Activated T-helper 2 cell treated with anti-CD3 and anti-CD28 coated beads, Interferon-gamma antibody, Interleukin-2, Interleukin-4, amounts not matched to agents 10 μg/mL and 5 μg/mL and 100 μg/mL, durations not matched to agents 14 hours and 24 hours and 36 hours (primary cell): ENCODE measurements at regions not wholly inside any gene's neighbourhood (a gene's known extent, or its start where the extent isn't known, plus 50 kb on each side); places are given as distances from the start of the nearest gene placed in this dataset.

Experiments
- DNase-seq: peaks from one replicate; pipeline ENCODE4 v3.0.0; 2021; ENCODE audit warnings: low spot score
- H3K27ac Mint-ChIP-seq: one replicate; pipeline ENCODE4 v1.8.0; 2021; ENCODE audit warnings: mixed read lengths
- H3K27me3 Mint-ChIP-seq: one replicate; pipeline ENCODE4 v1.8.0; 2021; ENCODE audit warnings: low read depth, mixed read lengths
- H3K36me3 Mint-ChIP-seq: one replicate; pipeline ENCODE4 v1.8.0; 2021; ENCODE audit warnings: low read depth, mixed read lengths
- H3K4me1 Mint-ChIP-seq: one replicate; pipeline ENCODE4 v1.8.0; 2021; ENCODE audit warnings: low read depth, mixed read lengths
- H3K4me3 Mint-ChIP-seq: one replicate; pipeline ENCODE4 v1.8.0; 2021; ENCODE audit warnings: low read depth, mild to moderate bottlenecking, moderate library complexity, mixed read lengths
- H3K9me3 Mint-ChIP-seq: one replicate; pipeline ENCODE4 v1.8.0; 2021; ENCODE audit warnings: mixed read lengths
- intact Hi-C: fragments of 100-400 bp; cut with micrococcal nuclease; formaldehyde crosslinking; loops from one replicate; pipeline ENCODE4 v1.15.1; 2023

DNA sequence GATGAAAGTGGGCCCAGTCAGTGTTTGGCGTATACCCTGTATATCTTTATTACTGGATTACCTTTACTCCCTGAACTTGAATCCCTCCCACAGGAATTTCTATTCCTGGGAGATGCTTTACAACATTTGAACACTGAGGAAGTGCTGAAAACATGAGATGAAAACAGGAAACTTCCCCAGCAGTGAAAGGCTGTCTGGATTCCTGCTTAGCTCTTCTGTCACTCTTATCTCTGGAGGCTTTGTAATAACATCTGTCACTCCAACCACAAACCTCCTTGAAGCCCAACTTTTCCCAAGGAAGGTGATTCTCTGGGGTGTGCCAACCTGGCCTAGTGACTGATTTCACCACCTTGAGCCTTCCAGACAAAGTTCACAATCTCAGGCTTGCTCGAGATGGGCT is 264.5 kb upstream of the BMP2 start:
- H3K27ac Mint-ChIP-seq = no peak overlapping the region
- no peak for DNase-seq
- H3K36me3 Mint-ChIP-seq = no peaks in the 10 kb centered on the region
- intact Hi-C loops = no loop called here
- H3K4me1 Mint-ChIP-seq = no peaks in the 10 kb centered on the region
- no peak overlapping the region for H3K4me3 Mint-ChIP-seq
- peaks cover 8% of the 10 kb centered on the region for H3K9me3 Mint-ChIP-seq
- no peaks in the 10 kb centered on the region for H3K27me3 Mint-ChIP-seq

DNA sequence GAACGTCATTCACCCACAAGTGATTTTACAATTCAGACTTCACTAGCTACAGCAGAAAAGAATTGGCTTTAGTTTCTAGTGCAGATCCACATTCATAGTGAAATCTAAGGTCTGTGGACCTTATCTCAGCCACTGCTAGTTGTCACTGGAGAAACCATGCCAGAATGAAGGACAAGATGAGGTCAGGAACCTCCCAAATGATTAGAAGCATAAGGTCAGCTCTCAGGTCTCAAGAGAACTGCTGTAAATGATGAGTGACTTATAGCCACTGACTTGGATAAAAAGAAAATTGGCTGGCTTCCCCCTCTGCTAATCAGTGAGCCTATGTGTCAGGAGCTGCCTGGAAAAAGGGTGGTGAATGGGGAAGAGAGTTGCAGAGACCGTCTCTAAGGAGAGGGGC is 265.3 kb upstream of the BMP2 start:
- intact Hi-C loops = no loop called here
- Mint-ChIP-seq H3K27ac (no peak overlapping the region), H3K36me3 (no peaks in the 10 kb centered on the region), H3K4me1 (no peaks in the 10 kb centered on the region), H3K9me3 (peaks cover 6% of the 10 kb centered on the region), H3K4me3 (no peak overlapping the region), H3K27me3 (no peaks in the 10 kb centered on the region)
- no peak for DNase-seq

DNA sequence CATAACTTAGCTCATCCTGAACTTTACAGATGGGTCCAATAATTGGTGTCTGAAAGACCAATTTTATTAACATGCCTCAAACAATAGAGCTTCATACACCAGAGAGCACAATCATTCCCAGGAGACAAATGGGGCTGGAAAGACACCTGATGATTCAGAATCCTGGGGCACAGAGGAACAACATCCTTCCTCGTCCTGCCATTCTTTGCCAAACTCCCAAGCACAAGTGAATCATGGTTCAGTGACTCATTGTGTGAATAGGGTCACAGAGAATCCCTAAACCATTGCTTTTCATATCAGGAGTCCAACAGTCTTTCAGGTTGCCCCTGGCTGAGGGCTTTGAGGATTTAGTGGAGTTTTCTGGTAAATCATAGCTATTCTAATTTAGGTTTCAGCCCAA is 266.4 kb upstream of the BMP2 start:
- intact Hi-C loops = no loop called here
- no peaks in the 10 kb centered on the region for H3K27me3 Mint-ChIP-seq
- no peaks in the 10 kb centered on the region for H3K36me3 Mint-ChIP-seq
- no peaks in the 10 kb centered on the region for H3K4me1 Mint-ChIP-seq
- no peak overlapping the region for H3K4me3 Mint-ChIP-seq
- H3K9me3 Mint-ChIP-seq = peaks cover 3% of the 10 kb centered on the region
- no peak overlapping the region for H3K27ac Mint-ChIP-seq
- no peak for DNase-seq

DNA sequence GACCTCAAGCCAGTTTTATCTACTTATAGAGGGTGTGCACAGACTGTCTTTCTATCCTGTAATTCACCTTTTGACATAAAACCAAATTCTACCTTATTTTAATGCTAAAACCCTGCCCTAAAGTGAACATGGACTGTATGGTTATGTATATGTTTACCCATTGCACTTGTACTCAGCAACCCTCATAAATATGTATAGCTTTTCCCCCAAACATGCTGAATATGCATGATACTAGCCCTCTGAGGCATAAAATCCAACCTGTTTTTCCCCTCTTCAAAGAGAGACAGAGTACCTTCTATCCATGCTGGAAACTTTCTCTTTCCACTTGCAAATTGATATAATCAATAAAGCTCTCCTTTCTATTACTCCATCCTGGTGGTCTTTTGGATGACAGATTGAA is 267.9 kb upstream of the BMP2 start:
- intact Hi-C loops = no loop called here
- Mint-ChIP-seq H3K4me1 (no peaks in the 10 kb centered on the region), H3K4me3 (no peak overlapping the region), H3K36me3 (no peaks in the 10 kb centered on the region), H3K27ac (no peak overlapping the region), H3K27me3 (no peaks in the 10 kb centered on the region), H3K9me3 (no peaks in the 10 kb centered on the region)
- no peak for DNase-seq

DNA sequence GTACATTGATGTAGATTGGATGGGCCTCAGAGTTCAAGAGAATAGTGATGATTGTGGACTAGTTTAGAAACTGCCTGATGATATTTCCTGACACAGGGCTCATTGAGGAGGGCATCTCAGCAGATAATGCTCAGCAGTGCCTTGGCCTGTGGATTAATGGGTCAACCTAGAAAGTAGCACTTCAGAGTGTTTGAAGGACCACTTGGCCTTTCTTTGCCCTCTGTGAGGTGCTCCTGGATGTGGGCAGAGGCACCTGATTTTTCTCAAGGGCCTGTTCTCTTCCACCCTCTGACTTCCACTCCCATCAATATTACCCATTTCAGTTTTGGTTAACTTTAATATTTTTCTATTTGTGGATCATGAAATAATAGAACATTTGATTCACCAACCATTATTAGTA is 270.6 kb upstream of the BMP2 start:
- Mint-ChIP-seq H3K27me3 (no peaks in the 10 kb centered on the region), H3K4me3 (no peak overlapping the region), H3K4me1 (no peaks in the 10 kb centered on the region), H3K9me3 (no peaks in the 10 kb centered on the region), H3K36me3 (no peaks in the 10 kb centered on the region), H3K27ac (no peak overlapping the region)
- DNase-seq = no peak
- intact Hi-C loops = no loop called here

DNA sequence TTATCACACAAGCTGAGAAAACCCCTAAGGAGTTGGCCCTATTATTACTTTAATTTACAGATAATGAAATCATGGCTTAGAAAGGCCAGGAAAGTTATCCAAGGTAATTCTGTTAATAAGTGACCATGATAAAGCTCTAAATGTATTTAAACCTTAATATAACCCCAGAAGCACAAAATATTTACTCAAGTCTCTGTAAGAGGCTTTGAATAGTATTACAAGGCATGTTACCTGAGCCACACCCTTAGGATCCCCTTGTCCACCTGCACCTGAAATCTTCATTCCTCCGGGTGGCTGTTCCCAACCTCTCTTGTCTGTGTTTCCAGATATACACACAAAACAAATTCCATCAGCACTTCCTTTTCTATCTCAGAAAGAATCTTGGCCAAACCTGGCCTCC is 271.6 kb upstream of the BMP2 start:
- intact Hi-C loops = no loop called here
- H3K4me1 Mint-ChIP-seq = no peaks in the 10 kb centered on the region
- no peak overlapping the region for H3K4me3 Mint-ChIP-seq
- H3K27ac Mint-ChIP-seq = no peak overlapping the region
- no peaks in the 10 kb centered on the region for H3K27me3 Mint-ChIP-seq
- no peak for DNase-seq
- H3K36me3 Mint-ChIP-seq = no peaks in the 10 kb centered on the region
- H3K9me3 Mint-ChIP-seq = no peaks in the 10 kb centered on the region

DNA sequence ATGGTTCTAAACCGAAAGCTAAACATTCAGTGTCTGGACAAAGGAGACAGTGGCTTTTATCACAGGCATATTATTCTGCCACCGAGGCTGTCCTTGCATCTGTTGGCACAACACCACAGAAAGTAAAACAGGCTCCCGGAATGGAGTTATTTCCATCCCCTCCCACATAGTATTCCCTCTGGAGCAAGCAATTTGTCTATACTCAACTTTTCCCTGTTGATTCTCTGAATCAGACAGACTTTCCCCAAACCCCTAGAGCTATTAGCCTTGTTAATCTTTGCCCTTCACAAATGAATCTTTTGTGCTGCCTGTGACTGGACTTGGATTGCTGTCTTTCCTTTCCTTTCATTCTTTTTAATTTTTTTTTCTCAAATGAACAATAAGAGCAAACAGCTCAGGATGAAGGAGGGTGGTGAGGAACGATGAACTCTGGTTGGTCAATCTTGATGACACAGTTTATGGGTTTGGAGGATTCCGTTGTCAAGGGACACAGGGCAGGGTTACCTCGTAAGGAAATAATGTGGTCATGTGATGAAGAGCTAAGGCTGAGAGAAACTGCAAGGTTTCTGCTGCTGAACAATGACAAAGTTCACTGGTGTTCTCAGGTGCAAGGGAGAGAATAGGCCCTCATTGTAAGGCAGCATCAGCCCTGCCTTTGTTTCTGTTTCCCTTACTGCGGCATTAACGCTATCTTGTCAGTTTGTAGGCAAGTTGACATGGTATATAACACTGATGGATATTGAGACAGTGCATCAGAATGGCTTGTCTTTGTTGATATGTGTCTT is 275.0 kb upstream of the BMP2 start:
- H3K4me3 Mint-ChIP-seq = no peak overlapping the region
- intact Hi-C loops = no loop called here
- no peaks in the 10 kb centered on the region for H3K4me1 Mint-ChIP-seq
- H3K27ac Mint-ChIP-seq = no peak overlapping the region
- H3K9me3 Mint-ChIP-seq = no peaks in the 10 kb centered on the region
- no peak for DNase-seq
- no peaks in the 10 kb centered on the region for H3K36me3 Mint-ChIP-seq
- no peaks in the 10 kb centered on the region for H3K27me3 Mint-ChIP-seq

DNA sequence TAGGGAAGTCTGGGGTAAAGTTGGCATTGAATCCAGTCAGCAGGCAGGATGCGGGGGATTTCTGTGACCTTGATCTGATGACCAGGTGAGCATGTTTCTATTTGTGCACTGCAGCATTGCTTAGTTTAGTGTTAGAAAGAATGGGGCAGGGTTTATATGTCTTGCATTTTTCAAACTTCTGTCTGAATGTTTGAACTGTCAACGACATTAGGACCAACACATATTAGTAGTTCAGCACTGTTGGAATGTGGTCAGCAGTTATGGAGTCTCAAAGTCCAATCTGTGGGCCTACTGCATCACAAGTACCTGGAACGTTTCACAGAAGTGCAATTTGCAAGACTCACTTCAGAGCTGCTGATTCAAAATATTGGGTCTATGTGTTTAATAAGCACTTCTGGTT is 276.6 kb upstream of the BMP2 start:
- Mint-ChIP-seq H3K36me3 (no peaks in the 10 kb centered on the region), H3K27ac (no peak overlapping the region), H3K27me3 (no peaks in the 10 kb centered on the region), H3K4me3 (no peak overlapping the region), H3K9me3 (no peaks in the 10 kb centered on the region), H3K4me1 (no peaks in the 10 kb centered on the region)
- DNase-seq = no peak
- intact Hi-C loops = no loop called here

DNA sequence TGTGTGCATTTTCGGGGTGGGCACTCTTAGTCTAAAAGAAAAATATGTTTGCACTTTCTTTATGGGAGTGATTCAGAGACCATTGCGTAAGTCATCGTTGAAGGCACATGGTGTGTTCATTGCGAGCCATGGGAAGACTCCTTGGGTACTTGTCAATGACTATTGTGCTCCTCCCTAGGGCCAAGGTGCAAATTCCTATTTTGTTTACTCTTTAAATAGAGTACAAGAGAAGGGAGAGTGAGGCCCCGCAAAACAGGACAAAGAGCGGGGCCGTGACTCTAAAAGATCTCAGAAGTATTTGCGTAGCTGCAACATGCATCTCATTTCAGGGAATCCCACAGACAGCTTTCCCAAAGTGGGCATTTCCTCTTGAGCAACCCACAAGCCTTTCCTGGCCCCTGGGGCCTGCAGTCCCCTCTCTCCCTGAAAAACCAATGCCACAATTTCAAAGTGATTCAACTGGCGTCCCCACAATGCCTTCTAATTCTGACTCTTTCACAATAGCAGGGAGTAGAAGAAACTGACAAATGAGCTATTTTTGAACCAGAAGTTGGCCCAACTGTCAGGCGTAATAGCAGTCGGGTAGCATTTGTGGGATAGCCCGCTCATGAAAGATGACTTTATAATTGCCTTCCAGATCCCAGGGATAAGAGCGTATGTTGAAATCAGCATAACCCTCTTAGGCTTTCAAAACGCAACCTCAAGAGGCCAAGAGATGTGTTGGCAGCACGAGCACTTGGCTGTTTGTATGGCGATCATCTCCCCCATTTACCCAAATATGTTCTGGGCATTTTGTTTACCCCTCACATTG is 277.9 kb upstream of the BMP2 start:
- DNase-seq = no peak
- Mint-ChIP-seq H3K27ac (no peak overlapping the region), H3K9me3 (no peaks in the 10 kb centered on the region), H3K36me3 (no peaks in the 10 kb centered on the region), H3K4me1 (no peaks in the 10 kb centered on the region), H3K4me3 (no peak overlapping the region), H3K27me3 (no peaks in the 10 kb centered on the region)
- intact Hi-C loops = no loop called here

DNA sequence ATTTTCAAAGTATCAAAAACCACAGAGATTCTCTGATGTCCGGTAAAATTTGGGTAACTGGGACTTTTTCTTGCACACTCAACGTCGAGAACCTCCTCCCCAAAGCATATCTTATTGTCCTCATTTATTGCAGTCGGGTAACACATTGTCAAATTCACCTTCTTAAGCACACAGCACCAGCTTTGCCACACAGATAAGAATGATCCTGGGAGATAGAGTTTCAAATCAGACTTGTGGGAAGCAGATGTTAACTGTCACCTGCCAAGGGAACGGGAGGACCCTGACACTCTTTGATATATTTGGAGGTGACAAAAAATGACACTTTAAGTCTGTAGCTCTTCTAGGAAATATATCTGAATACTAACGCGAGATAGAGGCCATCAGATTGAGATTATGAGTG is 282.1 kb upstream of the BMP2 start:
- no peaks in the 10 kb centered on the region for H3K9me3 Mint-ChIP-seq
- DNase-seq = no peak
- H3K27ac Mint-ChIP-seq = no peak overlapping the region
- no peaks in the 10 kb centered on the region for H3K4me1 Mint-ChIP-seq
- H3K4me3 Mint-ChIP-seq = no peak overlapping the region
- intact Hi-C loops = no loop called here
- no peaks in the 10 kb centered on the region for H3K36me3 Mint-ChIP-seq
- H3K27me3 Mint-ChIP-seq = no peaks in the 10 kb centered on the region

DNA sequence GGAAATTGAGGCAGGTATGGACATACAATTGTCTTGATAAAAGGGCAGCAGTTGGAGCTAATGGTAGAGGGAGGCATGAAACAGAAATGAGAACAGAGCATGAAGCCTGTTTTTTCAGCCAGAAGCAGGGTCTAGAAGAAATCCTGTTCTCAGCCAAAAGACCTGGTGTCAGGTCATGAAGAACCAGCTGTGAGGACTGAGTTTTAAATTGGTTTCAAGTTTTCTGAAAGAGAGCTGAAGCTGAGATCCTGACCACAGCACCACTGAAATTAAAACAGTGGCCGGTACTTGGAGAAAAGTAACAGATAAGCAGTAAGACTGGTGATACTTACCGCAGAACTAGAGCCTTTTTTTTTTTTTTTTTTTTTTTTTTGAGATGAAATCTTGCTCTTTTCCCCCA is 283.8 kb upstream of the BMP2 start:
- no peaks in the 10 kb centered on the region for H3K27me3 Mint-ChIP-seq
- no peak overlapping the region for H3K27ac Mint-ChIP-seq
- H3K4me1 Mint-ChIP-seq = no peaks in the 10 kb centered on the region
- no peaks in the 10 kb centered on the region for H3K9me3 Mint-ChIP-seq
- H3K4me3 Mint-ChIP-seq = no peak overlapping the region
- H3K36me3 Mint-ChIP-seq = no peaks in the 10 kb centered on the region
- intact Hi-C loops = no loop called here
- DNase-seq = no peak

DNA sequence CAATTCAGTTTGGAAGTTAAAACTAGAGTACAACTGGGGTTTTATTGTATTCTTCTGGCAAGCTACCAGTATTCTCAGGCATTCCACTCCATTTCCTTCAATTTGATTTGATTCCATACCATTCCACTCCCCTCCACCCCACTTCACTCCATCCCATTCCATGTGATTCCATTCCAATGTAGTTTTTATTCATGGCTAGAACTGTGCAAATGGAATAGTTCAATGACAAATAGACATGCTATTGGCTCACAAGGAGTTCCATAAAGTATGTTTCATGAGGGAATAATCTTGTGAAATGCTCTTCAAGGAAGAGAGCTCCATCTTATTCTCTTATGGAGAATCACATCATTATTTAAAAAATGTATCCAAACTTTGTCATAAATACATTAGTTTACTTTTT is 285.0 kb upstream of the BMP2 start:
- intact Hi-C loops = no loop called here
- DNase-seq = no peak
- H3K27ac Mint-ChIP-seq = no peak overlapping the region
- H3K27me3 Mint-ChIP-seq = no peaks in the 10 kb centered on the region
- H3K36me3 Mint-ChIP-seq = no peaks in the 10 kb centered on the region
- H3K9me3 Mint-ChIP-seq = no peaks in the 10 kb centered on the region
- no peaks in the 10 kb centered on the region for H3K4me1 Mint-ChIP-seq
- H3K4me3 Mint-ChIP-seq = no peak overlapping the region

DNA sequence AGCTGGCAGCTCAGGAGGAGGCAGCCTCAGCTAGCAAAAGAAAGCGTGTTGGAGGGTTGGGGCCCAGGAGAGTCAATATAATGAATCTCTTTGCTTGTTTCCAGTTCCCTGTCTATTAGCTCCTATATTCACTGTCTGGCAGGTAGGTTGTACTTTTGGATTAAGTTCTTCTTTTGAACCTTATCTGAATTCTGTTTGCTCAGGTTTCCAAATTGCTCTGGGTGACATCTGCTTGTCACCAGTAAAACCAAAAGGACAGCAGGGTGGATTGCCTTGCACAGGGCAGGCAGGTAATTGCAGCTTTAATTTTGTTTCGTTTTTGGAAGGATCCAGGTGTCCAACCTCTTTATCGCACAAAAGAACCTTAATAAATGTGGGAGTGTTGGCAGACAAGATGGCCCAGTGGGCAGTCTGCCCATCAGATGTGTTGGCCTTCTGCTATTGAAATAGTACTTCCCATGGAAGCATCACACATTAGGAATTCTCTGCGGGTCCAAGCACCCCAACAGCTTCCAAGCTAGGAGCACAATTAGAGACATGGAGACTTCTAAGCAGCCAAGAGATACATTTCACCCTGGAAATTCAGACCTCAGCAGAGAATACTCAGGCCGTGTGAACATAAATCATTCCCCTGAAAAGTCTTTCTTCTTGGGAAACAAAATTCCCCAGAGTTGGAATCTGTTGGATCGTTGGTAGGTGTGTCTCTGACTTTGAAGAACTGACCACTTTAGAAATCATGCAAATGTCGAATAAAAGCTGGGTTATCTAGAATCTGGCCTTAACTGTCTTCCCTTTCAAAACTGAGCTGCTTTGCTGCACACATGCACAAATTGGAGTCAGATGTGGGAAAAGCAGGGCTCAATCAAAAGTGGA is 286.9 kb upstream of the BMP2 start:
- no peak overlapping the region for H3K4me3 Mint-ChIP-seq
- no peaks in the 10 kb centered on the region for H3K4me1 Mint-ChIP-seq
- H3K9me3 Mint-ChIP-seq = no peaks in the 10 kb centered on the region
- intact Hi-C loops = no loop called here
- DNase-seq = no peak
- no peak overlapping the region for H3K27ac Mint-ChIP-seq
- no peaks in the 10 kb centered on the region for H3K36me3 Mint-ChIP-seq
- H3K27me3 Mint-ChIP-seq = no peaks in the 10 kb centered on the region
